ENCODE measurements at regions not wholly inside any gene's neighbourhood (a gene's known extent, or its start where the extent isn't known, plus 50 kb on each side); places are given as distances from the start of the nearest gene placed in this dataset.

GRCh38 chr4:181372014-181372413 is 871.2 kb upstream of the TENM3 start:
- H3K4me3 Mint-ChIP-seq, result no peak overlapping the region
- H3K36me3 Mint-ChIP-seq, result no peaks in the 10 kb centered on the region
- H3K4me1 Mint-ChIP-seq, result no peaks in the 10 kb centered on the region
- H3K27me3 Mint-ChIP-seq (ENCODE audit: low read depth in 3 of 3), result peaks cover 0 to 2% (median 0%) of the 10 kb centered on the region in 3 donors
- no peak for DNase-seq
- peaks cover 0 to 33% (median 13%) of the 10 kb centered on the region in 6 donors for H3K9me3 Mint-ChIP-seq
- no peak overlapping the region for H3K27ac Mint-ChIP-seq

- H3K27me3 Mint-ChIP-seq (ENCODE audit: low read depth in 3 of 3), result peaks cover 0 to 2% (median 0%) of the 10 kb centered on the region in 3 donors
- H3K27ac Mint-ChIP-seq, result no peak overlapping the region
- no peaks in the 10 kb centered on the region for H3K36me3 Mint-ChIP-seq
- no peak overlapping the region for H3K4me3 Mint-ChIP-seq
- DNase-seq, result no peak
- H3K9me3 Mint-ChIP-seq, result peaks cover 2 to 35% (median 12%) of the 10 kb centered on the region in 6 donors
- no peaks in the 10 kb centered on the region for H3K4me1 Mint-ChIP-seq
Observed at GRCh38 chr4:181376058-181376457, 867.1 kb upstream of the TENM3 start.

DNA sequence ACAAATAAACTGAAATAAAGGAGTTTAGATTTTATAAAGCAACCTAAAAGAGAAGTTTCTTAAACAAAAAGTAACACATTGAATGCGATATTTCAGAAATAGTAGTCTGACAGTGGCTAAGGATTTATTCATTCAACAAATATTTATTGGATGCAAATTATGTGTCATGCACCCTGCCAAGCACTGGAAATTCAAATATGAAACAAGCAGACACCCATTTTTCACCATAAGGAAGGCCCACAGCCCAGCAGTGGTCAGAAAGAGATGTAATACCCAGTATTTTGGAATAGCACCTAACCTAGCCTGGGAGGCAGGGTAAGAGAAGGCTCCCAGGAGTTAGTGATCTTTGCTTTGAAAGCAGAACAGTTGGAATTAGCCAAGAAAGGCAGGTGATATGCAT is 855.1 kb upstream of the TENM3 start:
- H3K27ac Mint-ChIP-seq, result no peak overlapping the region
- H3K27me3 Mint-ChIP-seq (ENCODE audit: low read depth in 3 of 3), result peaks cover 0 to 2% (median 0%) of the 10 kb centered on the region in 3 donors
- H3K4me1 Mint-ChIP-seq, result no peaks in the 10 kb centered on the region
- peaks cover 0 to 31% (median 9%) of the 10 kb centered on the region in 6 donors for H3K9me3 Mint-ChIP-seq
- DNase-seq, result no peak
- H3K4me3 Mint-ChIP-seq, result no peak overlapping the region
- no peaks in the 10 kb centered on the region for H3K36me3 Mint-ChIP-seq

DNA sequence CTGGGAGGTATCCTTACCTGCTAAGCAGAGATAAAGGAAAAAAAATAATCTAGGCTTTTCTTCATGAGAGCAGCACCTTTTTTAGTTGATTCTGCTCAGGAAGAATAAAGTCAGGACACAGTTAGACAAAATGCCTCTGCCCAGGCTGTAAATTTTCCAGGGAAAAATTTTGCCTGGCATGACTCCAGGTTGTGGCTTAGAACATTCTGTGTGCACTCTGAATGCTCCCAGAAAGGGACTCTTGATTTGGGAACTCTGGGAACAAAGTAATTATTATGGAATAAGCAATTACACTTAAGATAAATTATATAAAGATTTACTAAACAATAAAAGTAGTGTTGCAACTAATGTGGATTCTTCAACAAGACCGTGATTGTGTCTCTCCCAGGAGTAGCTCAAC is 826.2 kb upstream of the TENM3 start:
- DNase-seq, result no peak
- no peaks in the 10 kb centered on the region for H3K27me3 Mint-ChIP-seq (ENCODE audit: low read depth in 3 of 3)
- H3K4me3 Mint-ChIP-seq, result no peak overlapping the region
- peaks cover 4 to 29% (median 14%) of the 10 kb centered on the region in 6 donors for H3K9me3 Mint-ChIP-seq
- no peak overlapping the region for H3K27ac Mint-ChIP-seq
- no peaks in the 10 kb centered on the region for H3K4me1 Mint-ChIP-seq
- no peaks in the 10 kb centered on the region for H3K36me3 Mint-ChIP-seq

GRCh38 chr4:181418496-181418895 is 824.7 kb upstream of the TENM3 start:
- Mint-ChIP-seq H3K4me1 (no peaks in the 10 kb centered on the region), H3K27me3 (ENCODE audit: low read depth in 3 of 3) (no peaks in the 10 kb centered on the region), H3K27ac (no peak overlapping the region)

DNA sequence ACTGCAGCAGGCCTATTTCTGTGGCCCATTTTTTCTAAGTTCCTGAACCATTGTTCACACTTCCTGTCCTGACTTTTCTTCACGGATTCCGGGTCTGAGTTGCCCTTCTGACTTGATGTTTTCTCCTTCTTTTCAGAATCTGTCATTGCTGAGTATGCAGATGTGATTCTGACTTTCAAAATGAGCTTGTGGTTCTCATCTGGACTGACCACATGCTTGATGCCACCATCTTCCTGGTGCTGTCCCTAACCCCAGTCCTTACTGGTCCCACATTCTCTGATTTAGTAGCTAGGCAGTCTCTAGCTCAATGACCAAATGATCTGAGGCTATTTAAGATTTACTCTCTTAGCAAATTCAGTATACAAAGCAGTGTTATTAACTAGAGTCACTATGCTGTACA is 822.3 kb upstream of the TENM3 start:
- Mint-ChIP-seq H3K9me3 (peaks cover 14 to 39% (median 26%) of the 10 kb centered on the region in 6 donors), H3K36me3 (peaks cover 0 to 6% (median 0%) of the 10 kb centered on the region in 3 donors), H3K4me3 (no peak overlapping the region), H3K27me3 (ENCODE audit: low read depth in 3 of 3) (no peaks in the 10 kb centered on the region), H3K4me1 (no peaks in the 10 kb centered on the region), H3K27ac (no peak overlapping the region)
- DNase-seq, result no peak

More at GRCh38 chr4:181418496-181418895, 824.7 kb upstream of the TENM3 start:
- Mint-ChIP-seq H3K9me3 (peaks cover 15 to 41% (median 22%) of the 10 kb centered on the region in 6 donors), H3K4me3 (no peak overlapping the region), H3K36me3 (no peaks in the 10 kb centered on the region)
- DNase-seq, result no peak

- peaks cover 14 to 37% (median 29%) of the 10 kb centered on the region in 6 donors for H3K9me3 Mint-ChIP-seq
- H3K4me1 Mint-ChIP-seq, result no peaks in the 10 kb centered on the region
- no peak overlapping the region for H3K27ac Mint-ChIP-seq
- peaks cover 0 to 2% (median 0%) of the 10 kb centered on the region in 3 donors for H3K27me3 Mint-ChIP-seq (ENCODE audit: low read depth in 3 of 3)
- H3K36me3 Mint-ChIP-seq, result peaks cover 0 to 6% (median 0%) of the 10 kb centered on the region in 3 donors
- H3K4me3 Mint-ChIP-seq, result no peak overlapping the region
- no peak for DNase-seq
Observed at GRCh38 chr4:181424362-181425016, 818.7 kb upstream of the TENM3 start.

GRCh38 chr4:181427076-181427475 is 816.1 kb upstream of the TENM3 start:
- Mint-ChIP-seq H3K4me3 (no peak overlapping the region), H3K4me1 (no peaks in the 10 kb centered on the region), H3K36me3 (peaks cover 0 to 6% (median 0%) of the 10 kb centered on the region in 3 donors), H3K27ac (no peak overlapping the region), H3K9me3 (peaks cover 7 to 35% (median 23%) of the 10 kb centered on the region in 6 donors), H3K27me3 (ENCODE audit: low read depth in 3 of 3) (peaks cover 0 to 2% (median 0%) of the 10 kb centered on the region in 3 donors)
- DNase-seq, result no peak

DNA sequence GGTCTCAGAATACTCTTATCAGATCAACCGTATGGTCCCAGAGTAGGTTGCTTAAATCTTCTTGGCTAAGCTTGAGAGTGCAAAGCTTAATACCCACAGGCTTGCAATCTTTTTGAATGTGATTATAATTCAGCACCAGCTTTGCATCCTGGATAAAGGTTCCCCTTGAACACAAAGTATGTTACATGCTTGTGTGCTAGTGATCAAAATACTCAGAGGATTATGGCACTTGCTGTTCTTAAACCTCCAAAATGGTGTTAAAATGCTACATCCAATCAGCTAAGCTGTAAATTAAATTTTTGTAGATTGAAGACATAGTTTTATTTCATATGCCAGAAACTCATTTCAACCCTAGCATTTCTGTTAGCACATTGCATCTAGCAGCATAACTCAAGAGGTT is 812.2 kb upstream of the TENM3 start:
- Mint-ChIP-seq H3K36me3 (no peaks in the 10 kb centered on the region), H3K4me1 (no peaks in the 10 kb centered on the region), H3K27me3 (ENCODE audit: low read depth in 3 of 3) (peaks cover 0 to 2% (median 0%) of the 10 kb centered on the region in 3 donors), H3K9me3 (peaks cover 0 to 17% (median 9%) of the 10 kb centered on the region in 6 donors), H3K27ac (no peak overlapping the region), H3K4me3 (no peak overlapping the region)
- DNase-seq, result no peak

DNA sequence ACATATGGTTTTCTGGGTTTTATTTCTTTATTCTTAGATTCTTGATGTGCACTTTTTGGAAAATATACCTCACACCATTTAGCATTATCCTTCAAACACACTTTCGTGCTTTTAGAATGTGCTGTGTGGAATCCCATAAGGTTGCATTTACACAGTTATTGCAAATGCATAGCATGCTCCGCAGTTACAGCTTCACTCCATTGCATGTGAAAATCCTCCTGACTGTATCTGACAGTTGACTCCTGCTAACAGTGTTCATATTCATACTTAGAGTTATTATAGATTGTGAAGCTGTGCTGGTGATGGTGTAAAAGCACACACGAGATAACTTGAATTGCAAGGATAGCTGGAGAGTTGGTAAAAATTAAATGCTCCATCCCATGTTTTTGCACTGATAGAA is 811.5 kb upstream of the TENM3 start:
- Mint-ChIP-seq H3K27ac (no peak overlapping the region), H3K36me3 (no peaks in the 10 kb centered on the region), H3K4me1 (no peaks in the 10 kb centered on the region), H3K4me3 (no peak overlapping the region), H3K27me3 (ENCODE audit: low read depth in 3 of 3) (peaks cover 0 to 2% (median 0%) of the 10 kb centered on the region in 3 donors), H3K9me3 (peaks cover 0 to 17% (median 7%) of the 10 kb centered on the region in 6 donors)
- DNase-seq, result no peak

DNA sequence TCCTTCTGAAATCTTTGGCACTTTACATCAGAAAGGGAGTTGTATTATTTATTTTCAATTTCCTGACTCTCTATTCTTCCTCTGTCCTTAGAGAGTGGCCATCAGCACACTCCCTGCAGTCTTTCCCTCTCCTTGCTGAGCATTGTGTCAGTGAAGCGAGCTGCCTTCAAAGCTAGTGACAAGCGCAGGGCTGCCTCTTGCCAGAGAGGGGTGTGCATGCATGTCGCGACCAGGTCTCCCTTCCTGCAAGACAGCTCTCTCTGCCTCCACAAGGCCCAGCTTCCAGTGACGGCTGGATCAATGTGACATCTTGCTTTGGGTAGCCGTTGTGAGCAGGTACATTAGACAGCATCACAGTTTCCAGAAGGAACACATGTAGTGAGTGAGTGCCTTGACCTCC is 810.9 kb upstream of the TENM3 start:
- Mint-ChIP-seq H3K4me1 (no peaks in the 10 kb centered on the region), H3K27ac (no peak overlapping the region), H3K36me3 (no peaks in the 10 kb centered on the region), H3K27me3 (ENCODE audit: low read depth in 3 of 3) (peaks cover 0 to under 1% (median 0%) of the 10 kb centered on the region in 3 donors), H3K9me3 (peaks cover 0 to 16% (median 8%) of the 10 kb centered on the region in 6 donors), H3K4me3 (no peak overlapping the region)
- no peak for DNase-seq

DNA sequence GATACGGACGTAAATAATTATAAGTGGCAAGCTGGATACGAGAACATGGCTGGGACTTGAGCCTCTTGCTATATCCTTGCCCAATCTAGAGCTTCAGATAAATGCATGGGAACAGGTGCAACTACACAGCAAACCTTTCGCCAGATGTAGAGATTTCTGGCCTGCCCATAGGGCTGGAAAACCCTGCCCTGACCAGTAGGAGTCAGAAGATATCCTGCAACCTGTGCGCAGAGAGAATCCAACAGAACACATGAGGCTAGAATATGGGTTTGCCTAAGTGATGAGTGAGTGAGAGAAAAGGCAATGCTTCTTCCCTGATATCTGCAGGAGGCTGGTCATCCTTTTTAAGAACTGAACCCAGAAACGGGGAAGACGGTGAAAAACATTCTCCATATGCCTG is 805.3 kb upstream of the TENM3 start:
- Mint-ChIP-seq H3K9me3 (peaks cover 0 to 21% (median 9%) of the 10 kb centered on the region in 6 donors), H3K4me1 (no peaks in the 10 kb centered on the region), H3K27me3 (ENCODE audit: low read depth in 3 of 3) (no peaks in the 10 kb centered on the region), H3K36me3 (no peaks in the 10 kb centered on the region), H3K4me3 (no peak overlapping the region), H3K27ac (no peak overlapping the region)
- DNase-seq, result no peak

- DNase-seq, result no peak
- H3K9me3 Mint-ChIP-seq, result peaks cover 0 to 26% (median 9%) of the 10 kb centered on the region in 6 donors
- H3K36me3 Mint-ChIP-seq, result no peaks in the 10 kb centered on the region
- no peaks in the 10 kb centered on the region for H3K4me1 Mint-ChIP-seq
- H3K27me3 Mint-ChIP-seq (ENCODE audit: low read depth in 3 of 3), result peaks cover 0 to 2% (median 0%) of the 10 kb centered on the region in 3 donors
- no peak overlapping the region for H3K4me3 Mint-ChIP-seq
- no peak overlapping the region for H3K27ac Mint-ChIP-seq
Observed at GRCh38 chr4:181438641-181439040, 804.6 kb upstream of the TENM3 start.

- Mint-ChIP-seq H3K9me3 (peaks cover 2 to 21% (median 7%) of the 10 kb centered on the region in 6 donors), H3K27me3 (ENCODE audit: low read depth in 3 of 3) (peaks cover 0 to 2% (median 0%) of the 10 kb centered on the region in 3 donors), H3K27ac (no peak overlapping the region), H3K4me1 (no peaks in the 10 kb centered on the region), H3K36me3 (no peaks in the 10 kb centered on the region), H3K4me3 (no peak overlapping the region)
- no peak for DNase-seq
Observed at GRCh38 chr4:181443021-181443420, 800.2 kb upstream of the TENM3 start.

GRCh38 chr4:181465826-181466225 is 777.4 kb upstream of the TENM3 start:
- peaks cover 9 to 37% (median 13%) of the 10 kb centered on the region in 6 donors for H3K9me3 Mint-ChIP-seq
- peaks cover 0 to 2% (median 0%) of the 10 kb centered on the region in 3 donors for H3K27me3 Mint-ChIP-seq (ENCODE audit: low read depth in 3 of 3)
- no peaks in the 10 kb centered on the region for H3K4me1 Mint-ChIP-seq
- no peak overlapping the region for H3K4me3 Mint-ChIP-seq
- no peak for DNase-seq
- H3K27ac Mint-ChIP-seq, result no peak overlapping the region
- no peaks in the 10 kb centered on the region for H3K36me3 Mint-ChIP-seq

All from immature natural killer cell (primary cell).